HG03139 (cell line): ENCODE measurements at regions not wholly inside any gene's neighbourhood (a gene's known extent, or its start where the extent isn't known, plus 50 kb on each side); places are given as distances from the start of the nearest gene placed in this dataset.
"Not testable (repeated sequence)": the region's sequence is repeated elsewhere in the genome, so short reads cannot be mapped to it uniquely, and the experiment has no call there.

Experiments
- ATAC-seq: cut with Tn5 transposase; IDR thresholded peaks from one replicate; pipeline ENCODE4 v1.9.1; 2021; ENCODE audit not compliant: unreplicated experiment

- ATAC-seq = no peak
Observed at GRCh38 chr9:79395228-79395627, 176.5 kb upstream of the TLE4 start.

- ATAC-seq = no peak
Observed at GRCh38 chr9:79395755-79396154, 176.0 kb upstream of the TLE4 start.

GRCh38 chr9:79396168-79396567 lies 175.6 kb upstream of the TLE4 start:
- ATAC-seq = no peak

GRCh38 chr9:79403495-79403894 lies 168.3 kb upstream of the TLE4 start:
- no peak for ATAC-seq

GRCh38 chr9:79408200-79408599 lies 163.6 kb upstream of the TLE4 start:
- ATAC-seq = no peak

GRCh38 chr9:79408617-79409016 lies 163.1 kb upstream of the TLE4 start:
- ATAC-seq = peak; percentile 57

- no peak for ATAC-seq
Observed at GRCh38 chr9:79409182-79409823, 162.5 kb upstream of the TLE4 start.

GRCh38 chr9:79425840-79426239 lies 145.9 kb upstream of the TLE4 start:
- ATAC-seq = no peak

- ATAC-seq = no peak
Observed at GRCh38 chr9:79428422-79428821, 143.3 kb upstream of the TLE4 start.

- ATAC-seq = no peak
Observed at GRCh38 chr9:79430619-79431018, 141.1 kb upstream of the TLE4 start.

GRCh38 chr9:79431019-79431679 lies 140.6 kb upstream of the TLE4 start:
- ATAC-seq = no peak

- no peak for ATAC-seq
Observed at GRCh38 chr9:79432485-79432884, 139.3 kb upstream of the TLE4 start.

GRCh38 chr9:79433703-79434102 lies 138.1 kb upstream of the TLE4 start:
- no peak for ATAC-seq

GRCh38 chr9:79439221-79439620 lies 132.5 kb upstream of the TLE4 start:
- ATAC-seq = not testable (repeated sequence)

- no peak for ATAC-seq
Observed at GRCh38 chr9:79446523-79447307, 125.0 kb upstream of the TLE4 start.

GRCh38 chr9:79447308-79447605 lies 124.5 kb upstream of the TLE4 start:
- ATAC-seq = no peak

GRCh38 chr9:79447762-79448161 lies 124.0 kb upstream of the TLE4 start:
- ATAC-seq = no peak

GRCh38 chr9:79452265-79452664 lies 119.5 kb upstream of the TLE4 start:
- no peak for ATAC-seq

- ATAC-seq = no peak
Observed at GRCh38 chr9:79461712-79462111, 110.1 kb upstream of the TLE4 start.

GRCh38 chr9:79465156-79465555 lies 106.6 kb upstream of the TLE4 start:
- no peak for ATAC-seq

- ATAC-seq = no peak
Observed at GRCh38 chr9:79469164-79469563, 102.6 kb upstream of the TLE4 start.

GRCh38 chr9:79470954-79471353 lies 100.8 kb upstream of the TLE4 start:
- no peak for ATAC-seq
